HG02759 (cell line): ENCODE measurements at regions not wholly inside any gene's neighbourhood (a gene's known extent, or its start where the extent isn't known, plus 50 kb on each side); places are given as distances from the start of the nearest gene placed in this dataset.
"Not testable (repeated sequence)": the region's sequence is repeated elsewhere in the genome, so short reads cannot be mapped to it uniquely, and the experiment has no call there.

Experiments used
- ATAC-seq: cut with Tn5 transposase; IDR thresholded peaks from one replicate; pipeline ENCODE4 v1.9.1; 2021; ENCODE audit warnings: mild to moderate bottlenecking, moderate library complexity; ENCODE audit not compliant: unreplicated experiment

DNA sequence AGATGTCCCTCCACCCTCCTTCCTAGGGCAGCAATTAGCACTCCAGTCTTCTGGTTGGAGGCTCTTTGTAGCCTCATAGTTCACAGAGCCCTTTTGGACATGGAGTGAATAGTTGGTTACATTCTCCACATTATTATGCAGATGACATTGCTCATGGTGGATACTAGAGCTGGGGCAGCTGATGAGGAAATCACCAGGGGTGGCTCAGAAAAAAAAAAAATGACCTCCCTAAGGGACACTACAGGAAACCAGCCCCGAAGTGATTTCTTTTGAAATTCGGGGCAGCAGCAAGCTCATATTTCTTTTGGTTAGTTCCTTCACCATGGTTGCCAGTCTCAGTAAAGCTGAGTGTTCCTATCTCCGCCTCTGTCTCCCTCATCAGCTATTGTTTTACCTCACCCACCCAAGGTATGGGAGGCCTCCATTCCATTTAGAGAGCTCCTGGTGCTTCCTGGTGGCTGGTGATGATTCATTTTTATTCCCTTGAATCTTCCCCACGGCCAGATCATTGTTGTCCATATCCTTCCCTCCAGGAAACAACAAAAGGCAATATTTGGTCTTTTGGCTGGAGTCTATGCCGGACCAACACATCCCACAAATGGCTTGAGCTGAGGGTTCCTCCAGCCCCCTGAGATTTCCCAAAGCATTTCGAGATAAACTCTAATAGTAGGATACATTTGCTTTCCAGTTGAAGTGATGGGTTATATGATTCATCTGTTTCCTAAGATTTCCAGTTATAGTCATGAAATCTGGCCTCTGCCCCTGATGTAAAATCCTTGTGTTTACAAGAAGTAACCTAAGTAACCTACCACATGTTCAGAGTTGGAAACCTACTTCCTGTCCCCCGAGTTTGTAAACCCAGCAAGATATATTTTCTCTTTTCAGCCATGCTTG, 56.2 kb upstream of the NID2 start:
- ATAC-seq = no peak

- ATAC-seq = not testable (repeated sequence)
These were observed 53.3 kb upstream of the NID2 start for GRCh38 chr14:52122163-52122562.

GRCh38 chr14:52121441-52121840, 52.6 kb upstream of the NID2 start:
- no peak for ATAC-seq

DNA sequence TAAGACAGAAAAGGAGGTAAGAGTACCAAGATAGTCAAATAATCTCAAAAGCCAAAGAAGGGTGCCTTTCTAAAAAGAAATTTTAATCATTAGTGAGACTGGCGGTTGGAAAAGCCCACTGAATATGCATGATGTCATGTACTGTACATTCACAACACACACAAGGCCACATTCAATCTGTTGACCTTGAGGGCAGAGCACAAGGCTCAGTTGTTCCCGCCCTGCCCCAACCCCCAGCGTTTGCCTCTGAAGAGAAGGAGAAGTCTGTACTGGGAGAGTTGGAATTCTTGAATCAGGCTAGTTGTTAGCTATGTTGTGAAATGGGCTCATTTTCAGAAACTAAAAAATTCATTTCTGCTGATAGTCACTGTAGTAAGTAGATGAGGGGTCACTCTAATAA, 50.2 kb upstream of the NID2 start:
- no peak for ATAC-seq
